Esophagus muscularis mucosa (tissue), 4 donors: ENCODE measurements at regions not wholly inside any gene's neighbourhood (a gene's known extent, or its start where the extent isn't known, plus 50 kb on each side); places are given as distances from the start of the nearest gene placed in this dataset.

Experiments
- DNase-seq: peaks from one replicate; pipeline ENCODE4 v3.0.0-alpha.2; 2017; ENCODE audit errors: extremely low spot score
- H3K27ac ChIP-seq, 4 donors: fragments of 200-600 bp; sonication (generic); replicated peaks in 1 of 4; 1 replicate in 3 of 4; 2 replicates in 1 of 4; pipeline ENCODE4 v1.5.1; 2016 to 2019; ENCODE audit warnings: mild to moderate bottlenecking in 1 of 4
- H3K27me3 ChIP-seq, 4 donors: fragments of 200-600 bp; sonication (generic); one replicate each; pipeline versions ENCODE4 v1.5.1 to v1.6.0; 2016 to 2019
- H3K36me3 ChIP-seq, 4 donors: fragments of 200-600 bp; sonication (generic); one replicate each; pipeline ENCODE4 v1.5.1; 2016 to 2019
- H3K4me1 ChIP-seq, 4 donors: fragments of 200-600 bp; sonication (generic); one replicate each; pipeline ENCODE4 v1.5.1; 2016 to 2019
- H3K4me3 ChIP-seq, 4 donors: fragments of 200-600 bp; sonication (generic); 1 replicate in 2 of 4; 2 replicates in 2 of 4; pipeline ENCODE4 v1.5.1; 2016 to 2019; ENCODE audit warnings: mild to moderate bottlenecking in 4 of 4, moderate library complexity in 1 of 4
- H3K9me3 ChIP-seq, 4 donors: fragments of 200-600 bp; sonication (generic); 1 replicate in 3 of 4; 2 replicates in 1 of 4; pipeline ENCODE4 v1.5.1; 2016 to 2019
- EP300 ChIP-seq: sonication (generic); formaldehyde crosslinking; IDR thresholded peaks from one replicate; pipeline ENCODE4 v1.6.1; 2017; ENCODE audit warnings: antibody characterized with exemption
- POLR2A ChIP-seq: fragments of 450-650 bp; IDR thresholded peaks from one replicate; pipeline ENCODE4 v1.6.1; 2017; ENCODE audit warnings: antibody characterized with exemption, moderate library complexity, mild to moderate bottlenecking, low read depth
- POLR2AphosphoS5 ChIP-seq, 2 donors: sonication (generic); formaldehyde crosslinking; IDR thresholded peaks; one replicate each; pipeline ENCODE4 v1.6.1; 2017; ENCODE audit warnings: antibody characterized with exemption in 2 of 2
- WGBS: methylation state at CpG from one replicate; pipeline ENCODE4 v1.1.5; 2018; 5-methylcytosine and 5-hydroxymethylcytosine counted together
- intact Hi-C: fragments of 100-400 bp; cut with DNase I; formaldehyde crosslinking; loops from one replicate; pipeline ENCODE4 v1.15.1; 2023
- TF ChIP-seq, protein P1 (sequence below), 3 experiments: fragments of 200-600 bp in 2 of 3; fragments of 450-650 bp in 1 of 3; sonication (generic) in 2 of 3; IDR thresholded peaks; one replicate each; pipeline ENCODE4 v1.5.1; 2017 to 2019; ENCODE audit warnings: antibody characterized with exemption in 3 of 3, mild to moderate bottlenecking in 2 of 3, moderate library complexity in 1 of 3

DNA sequence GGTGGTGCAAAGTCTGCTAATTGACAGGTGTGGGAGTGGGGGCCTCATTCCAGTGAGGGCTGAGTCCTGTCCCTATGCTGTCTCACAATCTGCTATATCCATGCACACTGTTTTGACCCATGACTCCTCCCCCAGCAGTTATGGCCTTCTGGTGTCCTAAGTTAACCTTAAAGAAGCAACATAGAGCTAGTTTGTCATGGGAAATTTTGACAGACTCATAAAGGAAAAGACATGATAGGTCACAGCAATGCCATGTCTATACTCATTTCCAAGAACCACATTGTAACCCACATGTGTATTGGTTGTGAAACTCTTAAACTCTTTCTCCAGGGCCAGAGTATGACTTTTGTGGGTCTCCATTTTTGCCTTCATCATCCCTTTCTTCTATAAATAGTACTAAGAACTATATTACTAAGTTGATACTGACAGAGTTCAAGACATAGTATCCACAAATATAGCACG, 78.2 kb upstream of the SLC1A4 start:
- H3K9me3 ChIP-seq: no peaks in the 10 kb centered on the region
- TF ChIP-seq, protein P1, sequence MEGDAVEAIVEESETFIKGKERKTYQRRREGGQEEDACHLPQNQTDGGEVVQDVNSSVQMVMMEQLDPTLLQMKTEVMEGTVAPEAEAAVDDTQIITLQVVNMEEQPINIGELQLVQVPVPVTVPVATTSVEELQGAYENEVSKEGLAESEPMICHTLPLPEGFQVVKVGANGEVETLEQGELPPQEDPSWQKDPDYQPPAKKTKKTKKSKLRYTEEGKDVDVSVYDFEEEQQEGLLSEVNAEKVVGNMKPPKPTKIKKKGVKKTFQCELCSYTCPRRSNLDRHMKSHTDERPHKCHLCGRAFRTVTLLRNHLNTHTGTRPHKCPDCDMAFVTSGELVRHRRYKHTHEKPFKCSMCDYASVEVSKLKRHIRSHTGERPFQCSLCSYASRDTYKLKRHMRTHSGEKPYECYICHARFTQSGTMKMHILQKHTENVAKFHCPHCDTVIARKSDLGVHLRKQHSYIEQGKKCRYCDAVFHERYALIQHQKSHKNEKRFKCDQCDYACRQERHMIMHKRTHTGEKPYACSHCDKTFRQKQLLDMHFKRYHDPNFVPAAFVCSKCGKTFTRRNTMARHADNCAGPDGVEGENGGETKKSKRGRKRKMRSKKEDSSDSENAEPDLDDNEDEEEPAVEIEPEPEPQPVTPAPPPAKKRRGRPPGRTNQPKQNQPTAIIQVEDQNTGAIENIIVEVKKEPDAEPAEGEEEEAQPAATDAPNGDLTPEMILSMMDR (IDR thresholded peaks at IDR 0.05): no peak
- TF ChIP-seq POLR2A (no peak), EP300 (no peak), POLR2AphosphoS5 (IDR thresholded peaks at IDR 0.05) (no peak)
- H3K4me3 ChIP-seq: no peak overlapping the region
- H3K27me3 ChIP-seq: no peaks in the 10 kb centered on the region
- 38% methylated on average over 1 of the region's 1 CpG for WGBS
- intact Hi-C loops: loop anchor here (10.0 kb wide), 1 partner anchor 254 kb away; no protein-coding TSS in a partner anchor
- DNase-seq: no peak
- H3K27ac ChIP-seq: no peak overlapping the region
- no peaks in the 10 kb centered on the region for H3K4me1 ChIP-seq
- no peaks in the 10 kb centered on the region for H3K36me3 ChIP-seq

DNA sequence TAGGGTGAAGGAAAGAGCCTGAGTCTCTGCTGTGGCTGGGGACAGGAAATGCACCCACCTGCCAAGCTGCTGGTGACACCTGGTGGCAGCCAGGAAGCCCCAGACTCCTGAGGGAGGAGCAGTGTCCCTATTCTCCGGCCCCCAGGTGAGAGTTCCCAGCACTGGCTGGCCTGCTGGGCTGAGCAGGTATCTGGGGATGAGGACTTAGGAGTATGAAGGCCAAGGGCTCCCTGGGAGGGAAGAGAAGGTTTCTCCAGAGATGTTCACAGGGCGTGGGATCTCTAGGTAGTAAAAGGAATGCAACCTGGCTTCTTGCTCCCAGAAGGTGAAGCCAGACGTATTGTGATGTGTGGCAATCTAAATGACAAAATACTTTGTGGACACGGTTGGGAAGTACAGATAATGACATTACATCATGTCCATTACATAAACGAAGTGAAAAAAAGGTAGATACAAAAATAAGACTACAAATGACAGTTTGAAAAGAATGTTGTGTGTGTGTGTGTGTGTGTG, 75.8 kb upstream of the SLC1A4 start:
- Histone ChIP-seq H3K4me3 (no peak overlapping the region), H3K4me1 (peaks cover 3 to 7% (median 6%) of the 10 kb centered on the region in 4 donors), H3K27me3 (no peaks in the 10 kb centered on the region), H3K9me3 (no peaks in the 10 kb centered on the region), H3K36me3 (no peaks in the 10 kb centered on the region), H3K27ac (no peak overlapping the region)
- TF ChIP-seq POLR2AphosphoS5 (IDR thresholded peaks at IDR 0.05) (no peak), POLR2A (no peak)
- TF ChIP-seq, protein P1 (IDR thresholded peaks at IDR 0.05): no peak
- intact Hi-C loops: loop anchor here (10.0 kb wide), 1 partner anchor 251 kb away; no protein-coding TSS in a partner anchor
- DNase-seq: no peak
- 63% methylated on average over 5 of the region's 5 CpGs for WGBS

DNA sequence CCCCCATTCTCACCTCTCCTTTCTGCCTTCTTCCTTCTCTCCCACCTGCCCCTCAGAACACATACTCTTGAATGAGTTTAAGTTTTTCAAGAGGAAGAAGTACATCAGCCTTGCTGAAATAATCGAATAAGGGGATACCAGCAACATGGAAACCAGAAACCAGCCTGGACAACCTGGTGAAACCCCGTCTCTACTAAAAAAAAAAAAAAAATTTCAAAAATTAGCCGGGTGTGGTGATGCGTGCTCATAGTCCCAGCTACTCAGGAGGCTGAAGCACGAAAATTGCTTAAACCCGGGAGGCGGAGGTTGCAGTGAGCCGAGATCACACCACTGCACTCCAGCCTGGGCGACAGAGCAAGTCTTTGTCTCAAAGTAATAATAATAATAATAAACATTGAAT, 75.0 kb upstream of the SLC1A4 start:
- WGBS: 81% methylated on average over 9 of the region's 9 CpGs
- H3K9me3 ChIP-seq: no peaks in the 10 kb centered on the region
- TF ChIP-seq POLR2AphosphoS5 (IDR thresholded peaks at IDR 0.05) (no peak), EP300 (no peak), POLR2A (no peak)
- TF ChIP-seq, protein P1 (IDR thresholded peaks at IDR 0.05): no peak
- no peaks in the 10 kb centered on the region for H3K27me3 ChIP-seq
- H3K4me1 ChIP-seq: peaks cover 3 to 7% (median 6%) of the 10 kb centered on the region in 4 donors
- no peaks in the 10 kb centered on the region for H3K36me3 ChIP-seq
- no peak overlapping the region for H3K27ac ChIP-seq
- DNase-seq: no peak
- intact Hi-C loops: loop anchor here (10.0 kb wide), 1 partner anchor 251 kb away; no protein-coding TSS in a partner anchor
- H3K4me3 ChIP-seq: no peak overlapping the region

DNA sequence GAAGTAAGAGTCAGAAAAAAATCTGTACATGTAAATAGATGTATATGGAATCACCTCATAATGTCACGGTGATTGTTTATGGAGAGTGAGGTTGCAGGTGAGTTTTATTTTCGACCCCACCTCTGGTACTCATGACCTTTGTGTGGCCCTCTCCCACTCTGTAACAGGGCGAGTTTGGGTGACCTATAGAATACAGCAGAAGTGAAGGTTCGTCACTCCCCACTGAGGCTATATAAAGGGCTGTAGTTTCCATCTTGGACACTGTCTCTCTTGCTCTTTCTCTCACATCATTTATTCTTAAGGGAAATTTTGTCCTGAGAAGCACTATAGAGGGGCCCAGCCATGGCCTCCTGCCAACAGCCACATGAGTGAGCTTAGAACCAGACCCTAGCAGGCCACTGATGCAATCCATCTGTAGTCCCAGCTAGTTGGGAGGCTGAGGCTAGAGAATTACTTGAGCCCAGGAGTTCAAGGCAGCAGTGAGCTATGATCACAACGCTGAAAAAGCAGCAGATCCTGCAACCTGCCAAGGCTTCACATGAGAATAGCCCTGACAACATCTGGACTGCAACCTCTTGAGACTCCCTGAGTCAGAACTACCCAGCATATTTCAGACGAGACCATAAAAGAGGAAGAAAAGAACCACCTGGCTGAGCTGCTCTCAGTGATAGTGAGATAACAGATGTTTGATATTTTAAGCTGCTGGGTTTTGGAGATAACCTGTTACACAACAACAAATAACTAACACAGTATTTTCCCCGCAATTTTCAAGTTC, 74.3 kb upstream of the SLC1A4 start:
- 65% methylated on average over 6 of the region's 7 CpGs for WGBS
- DNase-seq: no peak
- H3K27me3 ChIP-seq: no peaks in the 10 kb centered on the region
- TF ChIP-seq, protein P1 (IDR thresholded peaks at IDR 0.05): no peak
- TF ChIP-seq POLR2AphosphoS5 (IDR thresholded peaks at IDR 0.05): peak in 1 of 2 donors; percentile 17
- no peaks in the 10 kb centered on the region for H3K36me3 ChIP-seq
- H3K4me3 ChIP-seq: no peak overlapping the region
- H3K9me3 ChIP-seq: no peaks in the 10 kb centered on the region
- H3K27ac ChIP-seq: no peak overlapping the region
- intact Hi-C loops: loop anchor here (5.0 to 10.0 kb wide), 2 partner anchors 250 to 272 kb away; no protein-coding TSS in a partner anchor
- peaks cover 3 to 7% (median 6%) of the 10 kb centered on the region in 4 donors for H3K4me1 ChIP-seq
